NCI-H2196 (cell line): ENCODE measurements at regions not wholly inside any gene's neighbourhood (a gene's known extent, or its start where the extent isn't known, plus 50 kb on each side); places are given as distances from the start of the nearest gene placed in this dataset.
A peak's percentile ranks its signal among the peaks of the same experiment; 100 is the strongest.

Experiments
- DNase-seq: peaks from one replicate; lab custom pipeline; 2025; ENCODE audit not compliant: unreplicated experiment; lab: John Stamatoyannopoulos, UW

DNA sequence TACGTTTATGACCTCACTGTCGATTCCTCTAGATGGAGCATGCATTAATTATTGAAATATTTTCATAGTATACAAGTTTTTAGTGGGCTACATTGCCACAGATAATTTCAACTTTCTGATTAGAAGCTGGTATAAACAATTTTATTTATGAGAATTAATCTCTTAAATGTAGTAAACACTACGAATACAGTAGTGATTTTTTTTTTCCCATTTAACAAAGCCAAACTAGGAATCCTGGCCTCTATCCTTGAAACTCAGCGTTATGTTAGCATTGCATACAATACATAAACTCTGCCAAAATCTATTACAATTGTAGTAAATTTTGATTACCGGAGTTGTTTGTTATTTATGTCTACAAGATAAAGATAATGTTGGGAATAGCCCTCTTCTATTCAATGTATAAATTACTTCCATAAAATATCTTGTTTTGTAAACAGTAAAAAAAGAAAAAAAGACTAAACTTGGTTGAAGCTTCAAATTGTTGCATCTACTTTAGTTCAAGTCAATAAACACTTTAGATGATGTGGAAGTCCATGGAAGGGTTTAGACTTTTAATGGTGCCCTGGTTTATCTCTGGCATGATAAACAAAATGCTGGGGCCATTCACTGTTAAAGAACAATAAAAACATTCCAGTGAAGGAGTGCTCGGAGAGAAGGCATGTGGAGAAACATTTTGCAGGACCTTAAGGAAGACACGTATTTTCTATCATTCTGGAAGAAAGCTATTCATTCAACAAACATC lies 77.3 kb upstream of the NR2F2 start:
- no peak for DNase-seq

DNA sequence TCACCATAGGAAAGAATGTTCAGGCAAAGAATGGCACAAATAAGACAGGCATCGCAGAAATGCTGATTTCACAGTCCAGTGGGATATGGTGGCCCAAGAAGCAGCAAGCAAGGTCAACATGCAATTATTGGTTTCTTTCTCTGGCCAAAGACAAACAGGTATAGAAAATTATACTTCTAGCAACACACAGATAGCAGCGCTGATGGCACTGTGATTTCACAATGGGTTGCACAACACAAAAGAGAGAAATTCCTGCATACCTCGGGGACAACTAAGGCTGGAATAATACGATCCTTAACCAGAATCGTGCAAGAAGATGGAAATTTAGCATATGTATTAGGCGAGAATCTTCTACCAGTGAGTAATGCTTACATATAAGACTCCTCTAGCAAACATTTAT lies 76.3 kb upstream of the NR2F2 start:
- DNase-seq: no peak

DNA sequence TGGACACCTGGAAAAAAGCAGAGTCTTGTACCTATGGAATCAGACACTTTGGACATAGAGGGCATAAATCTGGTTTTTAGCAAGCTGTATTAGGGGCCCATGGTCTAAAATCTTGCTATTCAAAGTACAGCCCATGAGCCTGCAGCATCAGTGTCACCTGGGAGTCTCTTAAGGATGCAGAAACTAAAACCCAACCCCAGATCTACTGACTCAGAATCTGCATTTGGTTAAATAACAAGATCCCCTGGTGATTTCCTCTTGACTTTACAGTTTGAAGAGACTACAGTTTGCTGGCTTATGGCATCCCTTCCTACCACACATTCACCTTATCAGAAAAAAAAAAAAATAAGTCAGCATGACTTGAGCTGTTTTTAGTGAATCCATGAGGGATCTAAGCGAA lies 74.9 kb upstream of the NR2F2 start:
- no peak for DNase-seq

DNA sequence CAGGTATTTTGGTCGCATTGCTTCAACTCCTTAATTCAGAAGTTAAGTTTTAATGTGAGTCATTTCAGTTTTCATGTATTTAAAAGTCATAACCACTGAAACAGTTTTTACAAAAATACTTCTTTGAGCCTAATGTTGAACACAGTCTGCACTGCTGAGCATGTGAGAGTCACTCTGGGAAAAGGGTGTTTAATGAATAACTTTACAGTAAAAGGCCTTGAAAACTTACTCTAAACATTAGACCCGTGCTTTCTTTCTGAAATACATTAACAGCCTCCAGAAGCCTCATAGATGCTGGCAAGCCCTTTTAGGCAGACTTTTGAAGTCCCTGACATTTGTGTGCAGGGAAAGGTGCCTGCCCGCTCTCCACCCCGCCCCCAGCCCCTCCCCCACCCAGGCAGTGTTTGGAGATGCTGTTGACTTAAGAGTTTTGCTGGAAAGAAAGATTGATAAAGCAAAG lies 68.9 kb upstream of the NR2F2 start:
- DNase-seq: no peak

DNA sequence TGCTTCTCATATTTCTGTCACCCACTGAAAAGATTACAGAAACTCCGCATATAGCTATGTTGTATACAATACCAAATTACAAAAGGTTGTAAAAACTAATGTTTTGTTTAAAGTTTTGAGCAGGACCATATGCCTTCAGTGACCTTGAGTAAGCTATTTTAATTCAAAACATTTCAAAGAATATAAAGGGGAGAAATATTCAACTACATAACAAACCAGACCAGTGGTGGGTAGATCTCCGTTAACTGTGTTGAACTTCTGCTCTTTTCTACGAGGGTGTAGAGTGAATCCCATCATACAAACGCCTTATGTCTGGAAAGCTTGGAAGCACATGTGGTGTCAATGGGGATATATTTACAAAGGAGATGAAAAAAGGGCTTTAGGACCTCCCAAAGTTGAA lies 68.4 kb upstream of the NR2F2 start:
- no peak for DNase-seq

DNA sequence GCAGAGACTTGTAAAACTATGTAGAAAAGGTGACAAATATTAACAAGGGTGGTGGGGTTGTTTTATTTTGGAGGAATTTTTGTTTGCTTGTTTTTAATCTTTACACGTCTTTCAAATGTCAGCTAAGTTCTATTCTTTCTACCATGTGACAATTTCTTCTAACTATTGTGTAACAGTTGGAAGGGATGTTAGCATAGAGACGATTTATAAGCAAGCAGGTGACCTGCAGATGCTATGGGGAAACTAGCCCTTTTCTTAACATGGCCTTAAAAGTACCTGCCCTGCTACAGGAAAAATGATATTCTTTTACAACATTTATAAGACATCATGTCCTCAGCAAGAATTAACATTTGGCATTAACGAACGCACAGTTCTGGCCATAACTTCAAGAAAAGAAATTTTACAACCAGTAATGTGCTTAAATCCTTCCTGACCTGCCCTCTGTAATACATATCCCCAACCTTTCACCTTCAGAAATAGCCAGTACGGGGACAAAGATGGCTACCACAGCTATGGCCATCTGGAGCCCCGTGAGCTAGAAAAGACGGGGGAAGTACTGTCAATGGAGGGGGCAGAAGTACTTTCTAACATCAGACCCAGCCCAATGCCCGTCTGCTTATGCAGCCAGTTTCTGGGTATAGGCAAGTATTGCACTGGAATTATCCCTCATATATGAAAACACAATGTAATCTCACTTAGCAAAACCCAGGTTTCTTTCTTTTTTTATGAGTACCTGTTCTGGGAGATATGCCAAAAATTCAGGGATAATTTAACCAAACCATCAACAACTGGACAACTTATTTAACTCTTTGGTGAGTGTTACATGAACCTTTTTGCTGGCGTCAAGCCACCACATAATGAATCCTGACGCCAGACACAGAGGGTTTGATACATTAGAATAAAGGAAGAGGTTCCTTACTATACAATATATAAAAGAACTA lies 67.7 kb upstream of the NR2F2 start:
- DNase-seq: peak; percentile 3

DNA sequence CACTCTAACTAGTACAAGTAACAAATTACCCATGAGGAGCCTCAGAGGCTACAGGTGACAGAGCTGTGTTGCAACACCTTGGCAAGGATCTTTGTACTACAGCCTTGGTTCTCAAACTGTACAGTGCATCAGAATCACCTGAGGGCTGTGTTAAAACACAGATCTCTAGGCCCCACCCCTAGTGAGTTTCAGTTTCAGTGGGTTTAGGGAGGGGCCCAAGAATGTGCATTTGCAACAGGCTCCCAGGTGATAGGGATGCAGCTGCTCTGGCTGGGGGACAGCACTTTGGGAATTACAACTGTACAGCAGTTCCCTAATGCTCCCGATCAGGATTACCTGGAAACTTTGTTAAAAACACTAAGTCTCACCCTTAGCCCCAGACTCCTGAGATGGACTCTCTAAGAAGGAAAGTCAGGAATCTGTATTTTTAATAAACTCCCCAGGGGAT lies 66.1 kb upstream of the NR2F2 start:
- no peak for DNase-seq

DNA sequence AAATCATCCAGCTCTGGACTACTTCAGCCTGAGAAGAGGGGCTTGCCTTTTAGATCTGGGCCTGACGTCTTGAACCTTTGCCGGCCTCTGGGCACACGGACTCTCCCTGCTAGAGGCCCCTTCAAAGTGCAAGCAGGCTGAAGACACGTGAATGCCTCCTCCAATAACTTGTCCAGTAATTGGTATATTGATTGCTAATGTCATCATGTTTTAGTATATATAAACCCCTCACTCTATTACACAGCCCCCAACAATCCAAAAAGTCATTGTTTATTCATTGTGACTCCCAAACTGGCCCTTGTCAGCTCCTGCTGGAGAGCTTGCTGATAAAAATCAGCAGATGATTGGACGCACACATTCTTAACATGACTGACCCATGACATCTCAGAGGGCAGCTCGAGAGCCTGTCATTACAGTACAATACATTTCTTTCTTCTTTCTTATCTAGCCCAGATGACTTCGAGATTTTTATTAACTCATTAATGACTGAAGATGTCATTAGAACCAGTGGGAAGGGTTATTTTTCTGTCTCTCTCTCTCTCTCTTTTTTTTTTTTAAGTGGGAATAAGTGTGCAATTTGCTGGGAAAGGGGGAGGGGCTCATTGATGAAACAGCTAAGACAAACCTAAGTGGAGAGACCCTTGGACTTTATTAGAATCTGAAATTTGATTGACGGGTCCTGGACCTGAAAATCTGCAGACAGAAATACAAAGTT lies 65.5 kb upstream of the NR2F2 start:
- no peak for DNase-seq

DNA sequence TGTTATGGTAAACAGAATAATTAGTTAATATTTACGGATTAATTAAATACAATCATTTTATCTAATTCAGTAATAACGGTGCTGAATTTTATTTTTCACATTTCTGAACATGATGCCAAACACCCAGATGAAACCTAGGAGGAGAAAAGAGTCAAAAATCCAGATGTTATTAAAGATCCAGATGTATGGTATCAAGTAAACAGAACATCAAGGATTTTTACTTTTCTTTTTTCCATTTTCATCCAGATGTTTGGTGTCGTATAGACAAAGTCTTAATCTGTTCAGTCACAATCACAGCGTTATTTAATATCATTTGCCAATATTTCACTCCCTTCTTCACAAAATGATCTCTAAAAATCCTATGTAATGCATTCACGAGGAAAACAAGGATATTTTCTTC lies 64.0 kb upstream of the NR2F2 start:
- no peak for DNase-seq

DNA sequence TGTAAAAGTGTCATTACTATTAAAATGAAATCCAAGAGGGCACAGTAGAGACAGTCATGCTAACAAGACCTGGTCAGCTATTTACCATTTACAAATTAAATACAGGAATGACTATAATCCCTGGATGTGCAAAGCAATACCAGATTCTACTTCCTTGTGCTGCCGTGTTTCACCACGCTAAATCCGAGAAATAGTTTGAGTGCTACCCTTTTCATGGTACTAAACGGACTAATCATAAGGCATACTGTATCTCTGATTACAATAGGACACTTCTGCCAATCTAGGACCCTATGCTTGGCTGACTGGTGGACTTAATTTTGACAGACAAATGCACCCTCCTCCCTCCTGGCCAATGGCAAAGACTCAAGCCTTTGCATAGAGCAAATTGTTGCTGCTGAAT lies 63.0 kb upstream of the NR2F2 start:
- no peak for DNase-seq

DNA sequence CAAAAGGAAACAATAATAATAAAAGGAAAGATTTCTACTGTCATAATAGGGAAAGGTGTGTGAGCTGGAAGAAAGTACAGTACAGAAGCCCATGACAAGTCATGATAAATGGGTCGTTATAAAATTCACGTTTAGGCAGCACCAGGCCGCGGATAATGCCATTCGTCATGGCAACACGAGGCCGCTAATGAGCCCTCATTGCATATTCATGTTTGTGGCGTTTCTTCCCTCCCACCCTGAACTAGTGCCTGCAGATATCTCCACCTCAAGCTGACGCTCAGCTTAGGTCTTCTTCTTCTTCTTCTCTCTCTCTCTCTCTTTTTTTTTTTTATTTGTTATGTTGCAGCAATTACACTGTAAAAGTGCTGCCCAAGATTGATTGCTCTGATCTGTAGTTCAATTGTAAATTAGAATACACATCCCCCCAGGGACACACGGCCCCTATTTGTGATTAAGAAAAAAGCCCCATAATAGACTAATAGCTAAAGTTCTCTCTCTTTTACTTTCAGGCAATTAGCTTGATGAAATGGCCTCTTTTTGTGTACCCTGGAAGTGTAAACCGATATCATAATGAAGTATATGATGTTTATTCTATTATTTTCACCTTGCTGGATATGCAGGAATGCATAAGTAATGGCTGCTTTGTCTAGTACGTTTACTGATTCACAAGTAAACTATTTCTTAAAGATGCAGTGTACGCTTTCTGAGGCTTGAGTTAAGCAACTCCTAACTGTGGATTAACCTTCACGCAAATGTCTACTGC lies 61.9 kb upstream of the NR2F2 start:
- DNase-seq: no peak

DNA sequence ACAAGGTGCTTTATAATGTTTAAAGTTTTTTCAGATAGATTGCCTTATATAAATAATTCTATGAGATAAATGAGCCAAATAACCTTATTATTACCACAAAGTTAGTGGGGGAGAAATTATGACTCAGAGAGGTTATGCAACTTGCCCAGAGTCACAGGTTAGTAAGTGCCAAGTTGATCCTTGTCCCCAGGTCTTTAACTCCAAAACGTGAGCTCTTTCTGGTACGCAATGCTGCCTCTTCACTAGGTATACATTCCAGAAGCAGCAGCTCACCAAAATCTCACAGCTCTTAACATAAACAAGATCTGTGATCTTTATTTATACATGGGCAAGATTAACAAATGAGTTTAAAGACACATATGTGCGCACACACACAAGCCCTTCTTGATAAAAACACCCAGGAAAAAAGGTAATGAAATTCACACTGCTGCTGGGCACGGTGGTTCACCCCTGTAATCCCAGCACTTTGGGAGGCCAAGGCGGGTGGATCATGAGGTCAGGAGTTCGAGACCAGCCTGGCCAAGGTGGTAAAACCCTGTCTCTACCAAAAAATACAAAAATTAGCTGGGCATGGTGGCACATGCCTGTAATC lies 59.8 kb upstream of the NR2F2 start:
- DNase-seq: no peak

DNA sequence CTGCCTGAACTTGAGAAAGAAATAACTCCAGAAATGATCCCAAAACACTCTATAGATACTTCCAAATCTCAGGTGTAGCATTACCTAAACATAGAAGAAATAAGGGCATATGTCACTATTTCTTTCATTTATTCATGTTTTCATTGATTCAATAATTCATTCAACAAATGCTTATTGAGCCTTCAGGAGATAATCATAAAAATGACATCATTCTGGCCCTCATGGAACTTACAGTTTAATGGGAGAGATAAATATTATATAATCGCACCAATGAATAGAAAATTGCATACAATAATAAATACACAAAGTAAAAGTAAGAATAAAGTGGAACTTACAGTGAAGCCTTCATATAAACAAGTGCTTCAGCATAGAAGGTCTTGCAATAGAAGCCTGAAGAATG lies 58.1 kb upstream of the NR2F2 start:
- DNase-seq: no peak

DNA sequence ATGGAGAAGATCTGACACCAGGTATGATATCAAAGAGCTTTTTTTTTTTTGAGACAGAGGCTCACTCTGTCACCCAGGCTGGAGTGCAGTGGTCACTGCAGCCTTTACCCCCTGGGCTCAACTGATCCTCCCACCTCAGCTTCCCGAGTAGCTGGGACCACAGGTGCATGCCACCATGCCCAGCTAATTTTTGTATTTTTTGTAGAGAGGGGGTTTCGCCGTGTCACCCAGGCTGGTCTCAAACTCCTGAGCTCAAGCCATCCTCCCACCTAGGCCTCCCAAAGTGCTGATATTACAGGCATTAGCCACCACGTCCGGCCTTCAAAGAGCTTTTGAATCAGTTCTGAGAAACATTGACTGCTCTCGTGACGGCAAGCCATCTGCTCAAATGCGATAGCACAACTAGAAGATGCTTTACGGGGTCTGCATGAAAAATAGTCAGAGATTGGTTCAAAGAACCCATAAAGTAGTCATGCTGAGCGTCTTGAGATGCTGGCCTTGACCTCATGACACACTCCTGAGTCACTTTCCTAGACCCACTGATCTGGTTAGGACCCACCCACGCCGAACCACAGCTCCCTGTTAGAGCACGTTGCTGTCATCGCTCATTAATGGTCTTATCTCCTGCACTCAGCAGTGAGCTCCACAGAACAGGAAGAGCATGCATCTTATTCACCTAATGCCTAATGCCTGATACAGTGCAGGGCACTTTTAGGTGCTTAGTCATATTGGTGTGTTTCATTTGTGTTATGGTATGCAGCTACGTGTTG lies 57.0 kb upstream of the NR2F2 start:
- no peak for DNase-seq

DNA sequence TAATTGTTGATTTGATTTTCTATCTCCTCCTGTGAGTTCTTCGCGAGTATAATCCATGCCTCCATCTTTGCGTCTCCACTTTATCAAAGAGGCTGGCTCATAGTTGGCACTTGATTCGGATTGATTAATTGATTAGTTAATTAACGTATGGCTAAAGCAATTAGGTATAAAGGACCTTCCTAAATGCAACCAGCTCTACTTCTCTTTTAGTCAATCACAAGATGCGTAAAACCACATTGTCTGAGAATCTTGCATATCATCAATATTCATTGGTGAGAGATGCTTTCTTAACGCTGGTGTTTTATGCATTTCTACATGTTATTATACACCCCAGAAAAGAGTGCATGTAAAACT lies 56.4 kb upstream of the NR2F2 start:
- no peak for DNase-seq

DNA sequence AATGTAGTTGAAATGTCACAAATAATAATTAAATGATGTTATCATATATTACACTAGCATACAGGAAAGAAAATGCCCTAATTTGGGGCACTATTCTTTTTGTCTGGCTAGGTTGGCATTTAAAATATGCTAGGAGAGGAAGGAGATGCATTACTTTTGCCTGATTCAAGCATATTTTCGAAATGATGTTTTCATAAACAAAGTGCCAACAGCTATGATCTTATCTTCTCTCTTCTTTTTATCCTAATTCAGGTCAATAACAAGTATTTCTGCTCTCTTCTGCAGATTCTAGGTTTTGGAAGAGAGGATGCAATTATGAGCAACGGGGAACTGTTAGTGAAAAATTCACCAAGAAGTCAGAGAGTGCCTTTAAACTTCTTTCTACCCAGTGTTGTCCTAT lies 55.8 kb upstream of the NR2F2 start:
- no peak for DNase-seq

DNA sequence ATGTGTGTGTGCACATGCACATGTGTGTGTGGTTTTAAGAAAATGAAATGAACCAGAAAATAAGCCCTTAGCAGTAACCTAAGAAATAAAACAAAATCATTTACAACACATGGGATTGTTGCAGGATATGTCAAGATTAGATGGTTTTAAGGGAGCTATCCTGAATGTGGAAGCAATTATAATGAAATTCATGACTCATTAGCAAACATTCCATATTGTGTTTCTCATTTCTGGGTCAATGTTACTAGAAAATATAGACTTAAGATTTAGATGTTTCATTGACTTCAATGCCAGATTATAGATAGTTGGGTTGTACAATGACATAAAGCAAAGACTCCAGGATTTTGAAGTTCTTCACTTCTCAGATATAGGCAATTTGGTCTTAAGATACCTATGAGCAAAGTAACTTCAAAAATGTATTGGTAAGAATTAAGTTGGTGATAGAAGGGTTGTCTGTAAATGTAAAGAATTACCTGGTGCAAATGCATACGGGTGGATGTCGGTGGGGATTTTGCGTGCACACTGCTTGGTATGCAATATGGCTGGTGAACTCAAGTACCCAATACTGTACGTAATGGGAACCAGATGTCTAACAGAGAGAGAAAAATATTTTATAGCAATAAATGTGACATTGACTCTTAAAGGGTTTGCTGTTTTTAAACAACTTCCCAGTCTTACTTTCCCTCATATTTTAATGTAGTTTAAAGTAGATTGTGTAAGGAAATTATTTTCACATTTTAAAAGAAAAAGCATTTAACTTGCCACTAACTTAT lies 53.9 kb upstream of the NR2F2 start:
- no peak for DNase-seq
